ENCODE measurements at regions not wholly inside any gene's neighbourhood (a gene's known extent, or its start where the extent isn't known, plus 50 kb on each side); places are given as distances from the start of the nearest gene placed in this dataset.

GRCh38 chr7:153097511-153098201, 338.1 kb downstream of the ACTR3B start:
- Histone ChIP-seq H3K9me3 (peaks cover 0 to 7% (median 0%) of the 10 kb centered on the region in 4 donors), H3K4me1 (no peaks in the 10 kb centered on the region), H3K4me3 (no peak overlapping the region), H3K36me3 (no peaks in the 10 kb centered on the region), H3K27ac (no peak overlapping the region), H3K27me3 (no peaks in the 10 kb centered on the region)
- DNase-seq: no peak
- TF ChIP-seq CTCF (IDR thresholded peaks at IDR 0.05) (no peak), POLR2A (IDR thresholded peaks at IDR 0.05) (no peak)

GRCh38 chr7:153099235-153099634, 339.7 kb downstream of the ACTR3B start:
- TF ChIP-seq CTCF (IDR thresholded peaks at IDR 0.05): no peak
- no peak for TF ChIP-seq POLR2A (IDR thresholded peaks at IDR 0.05)
- Histone ChIP-seq H3K4me3 (no peak overlapping the region), H3K4me1 (no peaks in the 10 kb centered on the region), H3K36me3 (no peaks in the 10 kb centered on the region), H3K27ac (no peak overlapping the region), H3K27me3 (no peaks in the 10 kb centered on the region), H3K9me3 (peaks cover 0 to 3% (median 0%) of the 10 kb centered on the region in 4 donors)
- no peak for DNase-seq

- Histone ChIP-seq H3K27ac (no peak overlapping the region), H3K36me3 (no peaks in the 10 kb centered on the region), H3K4me3 (no peak overlapping the region), H3K9me3 (no peaks in the 10 kb centered on the region), H3K4me1 (no peaks in the 10 kb centered on the region), H3K27me3 (no peaks in the 10 kb centered on the region)
- no peak for DNase-seq
- no peak for TF ChIP-seq POLR2A (IDR thresholded peaks at IDR 0.05)
- TF ChIP-seq CTCF (IDR thresholded peaks at IDR 0.05): no peak
Observed at GRCh38 chr7:153100691-153101237, 341.2 kb downstream of the ACTR3B start.

- no peak overlapping the region for H3K27ac ChIP-seq
- H3K27me3 ChIP-seq: no peaks in the 10 kb centered on the region
- H3K4me1 ChIP-seq: no peaks in the 10 kb centered on the region
- DNase-seq: no peak
- TF ChIP-seq POLR2A (IDR thresholded peaks at IDR 0.05) (no peak), CTCF (IDR thresholded peaks at IDR 0.05) (no peak)
- no peak overlapping the region for H3K4me3 ChIP-seq
- H3K36me3 ChIP-seq: no peaks in the 10 kb centered on the region
- H3K9me3 ChIP-seq: no peaks in the 10 kb centered on the region
Observed at GRCh38 chr7:153103202-153103601, 343.6 kb downstream of the ACTR3B start.

- Histone ChIP-seq H3K4me1 (no peaks in the 10 kb centered on the region), H3K27ac (no peak overlapping the region), H3K9me3 (no peaks in the 10 kb centered on the region), H3K36me3 (no peaks in the 10 kb centered on the region), H3K27me3 (no peaks in the 10 kb centered on the region), H3K4me3 (no peak overlapping the region)
- DNase-seq: no peak
- TF ChIP-seq CTCF (IDR thresholded peaks at IDR 0.05): no peak
- no peak for TF ChIP-seq POLR2A (IDR thresholded peaks at IDR 0.05)
Observed at GRCh38 chr7:153107826-153108225, 348.3 kb downstream of the ACTR3B start.

Data from Peyer's patch (tissue), 4 donors.